ENCODE measurements at regions not wholly inside any gene's neighbourhood (a gene's known extent, or its start where the extent isn't known, plus 50 kb on each side); places are given as distances from the start of the nearest gene placed in this dataset.

- Mint-ChIP-seq H3K4me1 (no peaks in the 10 kb centered on the region), H3K4me3 (no peak overlapping the region), H3K27ac (no peak overlapping the region), H3K27me3 (no peaks in the 10 kb centered on the region), H3K36me3 (ENCODE audit: low read depth) (no peaks in the 10 kb centered on the region)
- DNase-seq (no peak), ATAC-seq (no peak)
- H3K9me3 ChIP-seq (ENCODE audit: control insufficient read depth, low read length, poor library complexity, severe bottlenecking), result no peaks in the 10 kb centered on the region
Measured at GRCh38 chr7:119660080-119660479, 612.9 kb upstream of the KCND2 start.

- no peaks in the 10 kb centered on the region for H3K9me3 ChIP-seq (ENCODE audit: control insufficient read depth, low read length, poor library complexity, severe bottlenecking)
- DNase-seq, result no peak
- Mint-ChIP-seq H3K36me3 (ENCODE audit: low read depth) (no peaks in the 10 kb centered on the region), H3K27ac (no peak overlapping the region), H3K27me3 (no peaks in the 10 kb centered on the region), H3K4me1 (no peaks in the 10 kb centered on the region), H3K4me3 (no peak overlapping the region)
- ATAC-seq, result no peak
Measured at GRCh38 chr7:119664601-119665000, 608.4 kb upstream of the KCND2 start.

GRCh38 chr7:119665796-119666195 is 607.2 kb upstream of the KCND2 start:
- Mint-ChIP-seq H3K27ac (no peak overlapping the region), H3K4me1 (no peaks in the 10 kb centered on the region), H3K4me3 (no peak overlapping the region), H3K27me3 (no peaks in the 10 kb centered on the region), H3K36me3 (ENCODE audit: low read depth) (no peaks in the 10 kb centered on the region)
- ATAC-seq, result no peak
- DNase-seq, result no peak
- H3K9me3 ChIP-seq (ENCODE audit: control insufficient read depth, low read length, poor library complexity, severe bottlenecking), result no peaks in the 10 kb centered on the region

- H3K36me3 Mint-ChIP-seq (ENCODE audit: low read depth), result no peaks in the 10 kb centered on the region
- no peaks in the 10 kb centered on the region for H3K9me3 ChIP-seq (ENCODE audit: control insufficient read depth, low read length, poor library complexity, severe bottlenecking)
- no peak overlapping the region for H3K4me3 Mint-ChIP-seq
- no peaks in the 10 kb centered on the region for H3K4me1 Mint-ChIP-seq
- ATAC-seq, result no peak
- H3K27ac Mint-ChIP-seq, result no peak overlapping the region
- no peaks in the 10 kb centered on the region for H3K27me3 Mint-ChIP-seq
- DNase-seq, result no peak
Measured at GRCh38 chr7:119681336-119681735, 591.6 kb upstream of the KCND2 start.

- H3K4me3 Mint-ChIP-seq, result no peak overlapping the region
- H3K36me3 Mint-ChIP-seq (ENCODE audit: low read depth), result no peaks in the 10 kb centered on the region
- no peak for ATAC-seq
- H3K4me1 Mint-ChIP-seq, result no peaks in the 10 kb centered on the region
- H3K27ac Mint-ChIP-seq, result no peak overlapping the region
- H3K9me3 ChIP-seq (ENCODE audit: control insufficient read depth, low read length, poor library complexity, severe bottlenecking), result no peaks in the 10 kb centered on the region
- DNase-seq, result no peak
- no peaks in the 10 kb centered on the region for H3K27me3 Mint-ChIP-seq
Measured at GRCh38 chr7:119684763-119685162, 588.2 kb upstream of the KCND2 start.

- no peak overlapping the region for H3K27ac Mint-ChIP-seq
- DNase-seq (no peak), ATAC-seq (no peak)
- H3K4me1 Mint-ChIP-seq, result no peaks in the 10 kb centered on the region
- H3K27me3 Mint-ChIP-seq, result no peaks in the 10 kb centered on the region
- no peaks in the 10 kb centered on the region for H3K9me3 ChIP-seq (ENCODE audit: control insufficient read depth, low read length, poor library complexity, severe bottlenecking)
- H3K4me3 Mint-ChIP-seq, result no peak overlapping the region
- no peaks in the 10 kb centered on the region for H3K36me3 Mint-ChIP-seq (ENCODE audit: low read depth)
Measured at GRCh38 chr7:119685906-119686305, 587.1 kb upstream of the KCND2 start.

GRCh38 chr7:119688831-119689230 is 584.1 kb upstream of the KCND2 start:
- DNase-seq (no peak), ATAC-seq (no peak)
- no peaks in the 10 kb centered on the region for H3K4me1 Mint-ChIP-seq
- H3K27me3 Mint-ChIP-seq, result no peaks in the 10 kb centered on the region
- H3K9me3 ChIP-seq (ENCODE audit: control insufficient read depth, low read length, poor library complexity, severe bottlenecking), result no peaks in the 10 kb centered on the region
- H3K36me3 Mint-ChIP-seq (ENCODE audit: low read depth), result no peaks in the 10 kb centered on the region
- no peak overlapping the region for H3K27ac Mint-ChIP-seq
- no peak overlapping the region for H3K4me3 Mint-ChIP-seq

GRCh38 chr7:119692541-119692940 is 580.4 kb upstream of the KCND2 start:
- DNase-seq (no peak), ATAC-seq (no peak)
- H3K27me3 Mint-ChIP-seq, result no peaks in the 10 kb centered on the region
- H3K27ac Mint-ChIP-seq, result no peak overlapping the region
- H3K36me3 Mint-ChIP-seq (ENCODE audit: low read depth), result no peaks in the 10 kb centered on the region
- no peaks in the 10 kb centered on the region for H3K4me1 Mint-ChIP-seq
- H3K9me3 ChIP-seq (ENCODE audit: control insufficient read depth, low read length, poor library complexity, severe bottlenecking), result no peaks in the 10 kb centered on the region
- H3K4me3 Mint-ChIP-seq, result no peak overlapping the region

- no peak overlapping the region for H3K4me3 Mint-ChIP-seq
- DNase-seq (no peak), ATAC-seq (no peak)
- H3K4me1 Mint-ChIP-seq, result no peaks in the 10 kb centered on the region
- no peaks in the 10 kb centered on the region for H3K36me3 Mint-ChIP-seq (ENCODE audit: low read depth)
- no peak overlapping the region for H3K27ac Mint-ChIP-seq
- H3K27me3 Mint-ChIP-seq, result no peaks in the 10 kb centered on the region
- H3K9me3 ChIP-seq (ENCODE audit: control insufficient read depth, low read length, poor library complexity, severe bottlenecking), result no peaks in the 10 kb centered on the region
Measured at GRCh38 chr7:119694506-119694905, 578.5 kb upstream of the KCND2 start.

GRCh38 chr7:119696336-119696735 is 576.6 kb upstream of the KCND2 start:
- no peak for ATAC-seq
- Mint-ChIP-seq H3K27me3 (no peaks in the 10 kb centered on the region), H3K4me3 (no peak overlapping the region), H3K27ac (no peak overlapping the region), H3K4me1 (no peaks in the 10 kb centered on the region), H3K36me3 (ENCODE audit: low read depth) (no peaks in the 10 kb centered on the region)
- DNase-seq, result no peak
- no peaks in the 10 kb centered on the region for H3K9me3 ChIP-seq (ENCODE audit: control insufficient read depth, low read length, poor library complexity, severe bottlenecking)

- no peak for DNase-seq
- H3K27ac Mint-ChIP-seq, result no peak overlapping the region
- H3K27me3 Mint-ChIP-seq, result no peaks in the 10 kb centered on the region
Measured at GRCh38 chr7:119703895-119704294, 569.1 kb upstream of the KCND2 start.

GRCh38 chr7:119706608-119707007 is 566.4 kb upstream of the KCND2 start:
- Mint-ChIP-seq H3K4me1 (no peaks in the 10 kb centered on the region), H3K36me3 (ENCODE audit: low read depth) (no peaks in the 10 kb centered on the region), H3K27me3 (no peaks in the 10 kb centered on the region), H3K27ac (no peak overlapping the region), H3K4me3 (no peak overlapping the region)
- no peaks in the 10 kb centered on the region for H3K9me3 ChIP-seq (ENCODE audit: control insufficient read depth, low read length, poor library complexity, severe bottlenecking)
- DNase-seq (no peak), ATAC-seq (no peak)

More at GRCh38 chr7:119703895-119704294, 569.1 kb upstream of the KCND2 start:
- Mint-ChIP-seq H3K4me1 (no peaks in the 10 kb centered on the region), H3K4me3 (no peak overlapping the region), H3K36me3 (ENCODE audit: low read depth) (no peaks in the 10 kb centered on the region)
- no peak for ATAC-seq
- H3K9me3 ChIP-seq (ENCODE audit: control insufficient read depth, low read length, poor library complexity, severe bottlenecking), result no peaks in the 10 kb centered on the region

- ATAC-seq (no peak), DNase-seq (no peak)
- H3K4me3 Mint-ChIP-seq, result no peak overlapping the region
- no peaks in the 10 kb centered on the region for H3K36me3 Mint-ChIP-seq (ENCODE audit: low read depth)
- no peaks in the 10 kb centered on the region for H3K4me1 Mint-ChIP-seq
- no peaks in the 10 kb centered on the region for H3K27me3 Mint-ChIP-seq
- no peaks in the 10 kb centered on the region for H3K9me3 ChIP-seq (ENCODE audit: control insufficient read depth, low read length, poor library complexity, severe bottlenecking)
- no peak overlapping the region for H3K27ac Mint-ChIP-seq
Measured at GRCh38 chr7:119708891-119709290, 564.1 kb upstream of the KCND2 start.

- DNase-seq, result no peak
- H3K27ac Mint-ChIP-seq, result no peak overlapping the region
- H3K4me1 Mint-ChIP-seq, result no peaks in the 10 kb centered on the region
- no peak overlapping the region for H3K4me3 Mint-ChIP-seq
- H3K27me3 Mint-ChIP-seq, result no peaks in the 10 kb centered on the region
- H3K9me3 ChIP-seq (ENCODE audit: control insufficient read depth, low read length, poor library complexity, severe bottlenecking), result no peaks in the 10 kb centered on the region
- no peaks in the 10 kb centered on the region for H3K36me3 Mint-ChIP-seq (ENCODE audit: low read depth)
- no peak for ATAC-seq
Measured at GRCh38 chr7:119711104-119711503, 561.9 kb upstream of the KCND2 start.

Measured in T-helper 17 cell (primary cell).